Muscle layer of duodenum (tissue), 2 donors: ENCODE measurements at regions not wholly inside any gene's neighbourhood (a gene's known extent, or its start where the extent isn't known, plus 50 kb on each side); places are given as distances from the start of the nearest gene placed in this dataset.

Source experiments
- H3K27ac ChIP-seq: one replicate; pipeline ENCODE4 v1.7.0; 2013; ENCODE audit warnings: mild to moderate bottlenecking, low read length
- H3K27me3 ChIP-seq: one replicate; pipeline ENCODE4 v1.7.0; 2013; ENCODE audit warnings: low read depth, mild to moderate bottlenecking, control low read depth, low read length
- H3K36me3 ChIP-seq, 2 donors: one replicate each; pipeline ENCODE4 v1.7.0; 2013; ENCODE audit warnings: low read length in 2 of 2, control low read depth in 1 of 2, mild to moderate bottlenecking in 1 of 2; ENCODE audit not compliant: insufficient read depth in 2 of 2, control insufficient read depth in 1 of 2
- H3K4me1 ChIP-seq, 2 donors: one replicate each; pipeline ENCODE4 v1.7.0; 2013; ENCODE audit warnings: low read length in 2 of 2, mild to moderate bottlenecking in 2 of 2, control low read depth in 1 of 2, moderate library complexity in 1 of 2; ENCODE audit not compliant: insufficient read depth in 2 of 2, control insufficient read depth in 1 of 2
- H3K4me3 ChIP-seq, 2 donors: one replicate each; pipeline ENCODE4 v1.7.0; 2013; ENCODE audit warnings: low read length in 2 of 2, low read depth in 1 of 2, mild to moderate bottlenecking in 1 of 2
- H3K9me3 ChIP-seq, 2 donors: one replicate each; pipeline ENCODE4 v1.7.0; 2013; ENCODE audit warnings: low read length in 2 of 2, control low read depth in 1 of 2, mild to moderate bottlenecking in 1 of 2; ENCODE audit not compliant: control insufficient read depth in 1 of 2
- donor health status: healthy.

DNA sequence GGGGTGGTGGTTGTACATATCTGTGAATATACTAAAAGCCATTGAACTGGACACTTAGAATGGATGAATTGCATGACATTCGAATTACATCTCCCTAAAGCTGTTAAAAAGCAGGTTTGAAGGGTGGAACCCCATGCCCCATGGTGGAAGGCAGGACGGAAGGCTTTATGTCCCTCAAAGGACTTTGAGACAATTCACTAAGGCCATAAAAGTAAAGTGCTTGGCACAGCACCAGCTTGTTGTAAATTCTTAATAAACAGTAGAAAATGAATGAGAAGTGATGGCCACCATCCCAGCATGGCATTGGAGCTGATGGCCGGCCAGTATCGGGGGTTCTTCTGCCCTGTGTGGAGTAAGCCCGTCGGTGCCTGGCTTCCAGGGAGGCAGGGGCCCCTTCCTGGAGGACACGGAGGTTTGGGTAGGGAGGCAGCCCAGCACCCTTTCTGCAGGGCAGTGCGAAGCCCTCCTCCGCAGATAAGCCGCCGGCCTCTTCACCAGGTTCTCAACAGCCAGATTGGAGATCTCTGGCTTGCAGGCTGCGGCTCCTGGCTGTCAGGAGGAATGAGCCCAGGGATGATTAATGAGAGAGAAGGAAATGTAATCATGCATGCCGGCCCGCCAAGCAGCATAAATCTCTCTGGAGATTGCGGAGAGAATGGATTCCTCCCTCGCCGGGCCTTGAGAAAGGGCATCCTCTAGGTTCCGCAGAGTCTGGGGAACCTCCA, 346.9 kb downstream of the FOXL1 start:
- Histone ChIP-seq H3K27ac (no peak overlapping the region), H3K4me3 (no peak overlapping the region), H3K27me3 (peaks cover 31% of the 10 kb centered on the region), H3K4me1 (no peaks in the 10 kb centered on the region), H3K36me3 (no peaks in the 10 kb centered on the region), H3K9me3 (peaks cover 0 to 19% of the 10 kb centered on the region in 2 donors)

DNA sequence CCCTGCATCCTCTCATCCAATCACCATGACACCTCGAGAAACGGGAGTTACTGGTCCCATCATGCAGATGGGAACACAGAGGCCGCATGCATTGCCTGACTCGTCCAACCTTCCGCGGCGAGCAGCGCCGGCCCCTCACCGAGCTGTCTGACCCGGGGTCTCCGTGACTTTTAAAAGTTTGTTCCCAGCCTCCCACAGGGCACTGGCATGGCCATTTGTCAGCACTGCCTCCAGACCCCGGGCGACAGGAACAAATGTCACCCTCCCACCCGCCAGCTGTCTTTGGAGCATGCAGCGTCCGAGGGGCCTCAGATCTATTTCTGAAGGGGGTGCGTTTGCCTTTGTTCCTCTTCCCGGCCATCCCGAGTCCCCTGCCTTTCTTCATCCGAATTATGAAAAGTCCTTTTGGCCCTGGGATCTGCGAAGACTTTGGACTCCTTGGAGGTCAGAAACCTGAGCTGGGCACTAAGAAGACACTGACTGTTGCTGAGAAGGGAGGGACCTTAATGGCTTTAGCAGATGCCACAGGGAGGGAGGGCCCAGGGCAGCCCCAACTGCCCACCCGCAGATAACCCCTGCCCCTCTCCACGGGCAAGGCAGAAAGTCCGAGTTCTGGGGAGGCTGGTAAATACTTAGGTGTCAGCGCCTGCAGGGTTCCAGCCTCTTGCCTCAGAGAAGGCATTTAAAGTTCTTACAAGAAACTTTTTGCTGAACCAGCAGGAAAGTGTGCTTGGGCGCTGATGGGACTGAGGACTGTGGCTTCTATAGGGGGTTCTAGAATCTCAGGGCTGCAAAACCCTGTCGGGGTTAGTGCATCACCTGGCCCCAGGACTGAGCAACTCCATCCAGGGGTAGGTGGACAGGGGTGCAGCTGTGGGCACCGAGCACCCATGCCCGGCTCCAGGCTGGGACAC, 348.1 kb downstream of the FOXL1 start:
- peaks cover 0 to 6% of the 10 kb centered on the region in 2 donors for H3K4me1 ChIP-seq
- H3K9me3 ChIP-seq, result peaks cover 0 to 10% of the 10 kb centered on the region in 2 donors
- no peaks in the 10 kb centered on the region for H3K36me3 ChIP-seq
- no peak overlapping the region for H3K27ac ChIP-seq
- H3K27me3 ChIP-seq, result peaks cover 27% of the 10 kb centered on the region
- H3K4me3 ChIP-seq, result no peak overlapping the region

DNA sequence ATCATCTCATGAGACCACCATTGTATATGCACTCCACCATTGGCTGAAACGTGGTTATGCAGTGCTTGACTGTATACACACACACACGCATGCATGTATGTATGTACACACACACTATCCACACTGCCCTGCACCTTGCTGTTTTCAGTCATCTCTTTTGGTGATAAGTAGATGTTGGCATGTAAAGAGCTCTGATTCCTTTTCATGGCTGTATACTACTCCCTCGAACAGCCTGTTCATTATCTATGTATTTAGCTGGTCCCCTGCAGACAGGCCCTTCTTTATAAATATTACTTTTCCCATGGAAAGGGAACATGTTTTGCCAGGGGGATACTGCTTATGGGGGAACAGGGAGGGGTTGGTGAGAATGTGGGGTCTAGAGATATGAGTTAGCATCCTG, 349.4 kb downstream of the FOXL1 start:
- no peaks in the 10 kb centered on the region for H3K9me3 ChIP-seq
- no peak overlapping the region for H3K27ac ChIP-seq
- peaks cover 0 to 10% of the 10 kb centered on the region in 2 donors for H3K4me1 ChIP-seq
- H3K4me3 ChIP-seq, result no peak overlapping the region
- no peaks in the 10 kb centered on the region for H3K36me3 ChIP-seq
- H3K27me3 ChIP-seq, result peaks cover 30% of the 10 kb centered on the region

DNA sequence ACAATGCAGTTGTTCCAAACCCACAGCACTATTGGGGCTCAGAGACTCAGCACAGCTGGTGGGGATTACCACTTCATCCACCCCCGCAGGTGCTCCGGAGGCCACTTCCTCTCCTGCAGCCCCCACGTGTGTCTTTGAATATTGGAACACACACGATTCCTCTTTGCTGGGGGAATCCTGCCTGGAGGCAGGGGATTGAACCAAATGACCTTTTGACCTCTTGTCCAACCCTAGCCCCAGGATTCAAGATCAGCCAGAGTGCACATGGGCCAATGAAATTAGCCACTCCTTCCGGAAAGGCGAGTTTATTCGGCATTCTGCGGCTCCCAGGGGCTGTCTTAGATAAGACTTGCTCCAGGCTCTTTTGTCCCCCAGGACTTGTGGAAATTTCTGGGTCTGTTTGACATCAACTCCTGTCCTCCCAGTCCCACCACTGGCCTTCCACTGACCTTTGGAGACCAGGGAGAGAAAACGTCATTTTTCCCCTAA, 350.2 kb downstream of the FOXL1 start:
- Histone ChIP-seq H3K4me1 (peaks cover 0 to 10% of the 10 kb centered on the region in 2 donors), H3K9me3 (no peaks in the 10 kb centered on the region), H3K27me3 (peaks cover 30% of the 10 kb centered on the region), H3K27ac (no peak overlapping the region), H3K4me3 (no peak overlapping the region), H3K36me3 (no peaks in the 10 kb centered on the region)

DNA sequence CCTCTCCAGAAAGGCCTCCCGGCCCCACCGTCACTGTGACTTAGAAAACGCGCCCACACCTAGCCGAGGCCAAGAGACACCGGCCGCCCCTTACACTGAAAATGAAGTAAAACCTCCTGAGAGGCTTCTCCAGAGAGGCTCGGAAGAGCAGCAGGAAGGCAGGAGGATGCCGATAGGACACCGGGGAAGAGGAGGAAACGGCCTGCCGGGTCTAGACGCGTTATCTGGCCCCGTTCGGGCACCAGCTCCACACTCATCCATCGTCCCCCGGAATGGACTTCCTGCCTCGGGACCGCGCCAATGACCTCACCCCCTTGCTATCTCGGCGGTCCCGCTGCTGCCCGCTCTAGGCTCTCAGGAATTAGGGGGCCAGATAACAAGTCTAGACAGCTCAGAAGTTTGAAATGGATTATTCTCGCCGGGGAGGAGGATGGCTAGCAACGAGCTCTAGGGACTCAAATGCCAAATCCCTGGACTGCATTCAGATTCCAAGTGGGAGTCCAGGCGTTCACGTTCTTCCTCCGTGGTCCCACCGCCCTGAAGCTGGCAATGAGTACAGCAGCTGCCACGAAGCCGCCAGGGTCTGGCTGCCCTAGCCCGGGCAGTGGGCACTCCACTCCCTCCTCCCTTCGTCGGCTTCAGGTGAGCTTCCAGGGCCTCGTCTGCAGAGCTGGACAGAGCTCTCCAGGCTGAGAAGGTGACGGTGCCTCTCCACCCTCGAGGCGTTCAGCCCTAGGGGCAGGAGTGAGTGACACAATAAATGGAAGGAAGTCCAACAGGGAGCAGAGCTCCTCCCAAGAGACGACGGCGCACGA, 350.9 kb downstream of the FOXL1 start:
- H3K4me1 ChIP-seq, result peaks cover 0 to 10% of the 10 kb centered on the region in 2 donors
- H3K27me3 ChIP-seq, result peaks cover 28% of the 10 kb centered on the region
- no peak overlapping the region for H3K4me3 ChIP-seq
- H3K9me3 ChIP-seq, result no peaks in the 10 kb centered on the region
- H3K27ac ChIP-seq, result no peak overlapping the region
- no peaks in the 10 kb centered on the region for H3K36me3 ChIP-seq

DNA sequence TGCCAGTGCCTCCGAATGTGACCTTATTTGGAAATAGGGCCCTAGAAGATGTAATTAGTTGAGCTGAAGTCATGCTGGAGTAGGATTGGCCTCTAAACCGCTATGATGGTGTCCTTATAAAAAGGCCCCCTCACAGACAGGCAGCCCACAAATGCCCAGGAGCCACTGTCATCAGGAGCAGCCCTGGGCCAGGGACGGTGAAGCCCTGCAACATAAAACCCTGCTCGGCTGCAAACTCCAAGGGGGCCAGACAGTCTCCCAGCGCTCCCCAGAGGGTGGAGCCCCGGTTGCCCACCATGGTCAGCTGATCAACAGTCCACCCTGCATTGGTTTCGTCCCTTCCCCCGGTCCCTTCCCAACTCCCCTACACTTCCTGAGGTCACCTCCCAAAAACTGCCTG, 351.7 kb downstream of the FOXL1 start:
- H3K9me3 ChIP-seq, result no peaks in the 10 kb centered on the region
- peaks cover 23% of the 10 kb centered on the region for H3K27me3 ChIP-seq
- no peak overlapping the region for H3K4me3 ChIP-seq
- peaks cover 0 to 10% of the 10 kb centered on the region in 2 donors for H3K4me1 ChIP-seq
- no peak overlapping the region for H3K27ac ChIP-seq
- H3K36me3 ChIP-seq, result no peaks in the 10 kb centered on the region

DNA sequence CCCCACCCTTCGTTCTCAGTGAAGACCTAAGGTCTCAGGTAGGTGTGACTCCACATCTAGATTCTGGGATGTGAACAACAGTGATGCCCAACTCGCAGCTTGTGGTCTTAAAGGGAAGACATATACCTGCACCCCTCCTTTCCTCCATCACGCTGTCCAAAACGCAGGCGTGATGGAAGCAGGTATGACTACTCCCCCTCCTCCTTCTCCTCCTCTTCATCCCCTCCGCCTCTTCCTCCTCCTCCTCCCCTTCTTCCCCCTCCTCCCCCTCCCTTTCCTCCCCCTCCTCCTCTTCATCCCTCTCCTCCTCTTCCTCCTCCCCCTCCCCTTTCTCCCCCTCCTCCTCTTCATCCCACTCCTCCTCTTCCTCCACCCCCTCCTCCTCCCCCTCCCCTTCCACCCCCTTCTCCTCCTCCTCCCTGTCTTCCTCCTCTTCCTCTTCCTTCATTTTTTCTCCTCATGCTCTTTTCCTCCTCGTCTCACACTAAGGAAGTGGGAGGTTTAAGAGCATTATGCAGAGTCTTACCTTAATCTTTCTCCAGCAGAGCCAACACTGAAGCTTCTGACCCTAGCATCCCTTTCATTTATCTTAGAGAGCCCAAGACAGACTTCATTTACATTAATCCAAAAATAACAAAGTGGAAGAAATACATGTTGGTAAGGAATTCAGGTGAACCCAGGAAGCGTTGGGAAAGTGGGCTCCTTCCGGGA, 352.5 kb downstream of the FOXL1 start:
- H3K4me1 ChIP-seq, result peaks cover 0 to 10% of the 10 kb centered on the region in 2 donors
- peak overlapping the region in 1 of 2 donors; percentile 30 for H3K4me3 ChIP-seq
- no peaks in the 10 kb centered on the region for H3K9me3 ChIP-seq
- peaks cover 19% of the 10 kb centered on the region for H3K27me3 ChIP-seq
- no peak overlapping the region for H3K27ac ChIP-seq
- no peaks in the 10 kb centered on the region for H3K36me3 ChIP-seq

DNA sequence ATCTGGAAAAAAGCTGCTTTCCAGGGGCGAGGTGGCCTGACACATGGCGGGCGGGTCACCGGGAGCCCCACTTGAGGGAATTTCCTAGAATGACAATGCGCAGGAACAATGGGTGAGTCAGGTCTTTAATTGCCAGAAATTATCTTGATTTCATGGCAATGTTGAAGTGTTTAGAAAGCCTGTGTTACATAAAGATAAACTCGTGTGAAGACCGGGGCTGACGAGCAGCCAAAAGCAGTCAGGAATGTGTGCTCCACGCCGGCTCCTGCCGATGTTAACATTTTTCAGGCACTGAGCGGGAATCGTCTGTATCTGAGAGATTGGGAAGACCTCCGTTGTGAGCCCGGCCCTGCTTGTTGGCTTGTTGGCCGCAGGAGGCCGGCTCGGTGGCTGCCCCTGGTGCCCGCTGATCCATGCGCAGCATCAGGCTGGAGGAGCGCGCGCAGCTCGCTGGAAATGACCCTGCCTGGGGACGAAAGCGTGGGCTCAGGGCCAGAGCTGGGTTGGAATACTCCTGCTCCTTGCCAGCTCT, 353.1 kb downstream of the FOXL1 start:
- Histone ChIP-seq H3K27me3 (peaks cover 16% of the 10 kb centered on the region), H3K4me3 (peak overlapping the region in 1 of 2 donors; percentile 30), H3K27ac (no peak overlapping the region)

DNA sequence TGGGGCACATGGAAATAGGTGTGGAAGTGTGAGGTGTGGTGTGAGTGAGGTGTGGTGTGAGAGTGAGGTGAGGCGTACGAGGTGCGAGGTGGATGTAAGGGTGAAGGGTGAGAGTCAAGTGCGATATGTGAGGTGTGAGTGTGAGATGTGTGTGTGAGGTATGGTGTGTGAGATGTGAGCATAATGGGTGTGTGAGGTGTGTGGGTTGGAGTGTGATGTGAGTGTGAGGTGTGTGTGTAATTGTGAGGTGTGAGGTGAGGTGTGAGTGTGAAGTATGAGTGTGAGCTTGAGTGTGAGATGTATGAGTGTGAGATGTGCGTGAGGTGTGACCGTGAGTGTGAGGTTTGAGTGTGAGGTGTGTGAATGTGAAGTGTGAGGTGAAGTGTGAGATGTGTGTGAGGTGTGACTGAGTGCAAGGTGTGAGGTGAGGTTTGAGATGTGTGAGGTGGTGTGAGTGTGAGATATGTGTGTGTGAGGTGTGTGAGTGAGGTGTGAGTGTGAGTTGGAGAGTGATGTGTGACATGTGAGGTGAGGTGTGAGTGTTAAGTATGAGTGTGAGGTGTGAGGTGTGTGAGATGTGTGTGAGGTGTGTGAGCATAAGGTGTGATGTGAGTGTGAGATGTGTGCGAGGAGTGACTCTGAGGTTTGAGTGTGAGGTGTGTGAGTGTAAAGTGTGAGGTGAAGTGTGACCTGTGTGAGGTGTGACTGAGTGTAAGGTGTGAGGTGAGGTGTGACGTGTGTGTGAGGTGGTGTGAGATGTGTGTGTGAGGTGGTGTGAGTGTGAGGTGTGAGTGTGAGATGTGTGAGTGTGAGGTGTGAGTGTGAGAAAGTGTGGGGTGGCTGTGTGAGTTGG, 354.0 kb downstream of the FOXL1 start:
- Histone ChIP-seq H3K36me3 (no peaks in the 10 kb centered on the region), H3K27ac (no peak overlapping the region), H3K4me3 (peak overlapping the region in 1 of 2 donors; percentile 30), H3K9me3 (no peaks in the 10 kb centered on the region), H3K27me3 (peaks cover 16% of the 10 kb centered on the region), H3K4me1 (peaks cover 0 to 10% of the 10 kb centered on the region in 2 donors)

More for the DNA sequence above, 353.1 kb downstream of the FOXL1 start:
- Histone ChIP-seq H3K9me3 (no peaks in the 10 kb centered on the region), H3K36me3 (no peaks in the 10 kb centered on the region), H3K4me1 (peaks cover 0 to 10% of the 10 kb centered on the region in 2 donors)
